OCI-LY3 (cell line): ENCODE measurements at regions not wholly inside any gene's neighbourhood (a gene's known extent, or its start where the extent isn't known, plus 50 kb on each side); places are given as distances from the start of the nearest gene placed in this dataset.

Source experiments
- H2AFZ ChIP-seq: fragments of 200-600, 300-600 bp; shearing (Covaris generic); 2 replicates; pipeline ENCODE4 v1.6.0; 2014; ENCODE audit warnings: antibody characterized with exemption, low read depth, low read length
- H3K27ac ChIP-seq: fragments of 200-600, 300-600 bp; sonication (generic); 2 replicates; pipeline ENCODE4 v1.5.1; 2014; ENCODE audit warnings: mild to moderate bottlenecking, low read length, moderate library complexity, mixed read lengths
- H3K27me3 ChIP-seq: fragments of 200-600, 300-600 bp; sonication (generic); 2 replicates; pipeline ENCODE4 v1.6.1; 2014; ENCODE audit warnings: low read depth, low read length, mixed read lengths
- H3K36me3 ChIP-seq: fragments of 200-600, 300-600 bp; sonication (generic); replicated peaks from 2 replicates; pipeline ENCODE3; 2014; ENCODE audit warnings: low read depth, low read length, mixed read lengths
- H3K4me1 ChIP-seq: fragments of 300-600, 200-600 bp; sonication (generic); 2 replicates; pipeline ENCODE4 v1.6.1; 2014; ENCODE audit warnings: low read length, mixed read lengths
- H3K4me2 ChIP-seq: fragments of 200-600, 300-600 bp; sonication (generic); 2 replicates; pipeline ENCODE4 v1.6.1; 2014; ENCODE audit warnings: low read length, mixed read lengths
- H3K4me3 ChIP-seq: fragments of 300-600, 200-600 bp; sonication (generic); 2 replicates; pipeline ENCODE4 v1.5.1; 2014; ENCODE audit warnings: antibody characterized with exemption, mild to moderate bottlenecking, low read length, moderate library complexity
- H3K79me2 ChIP-seq: fragments of 300-600, 200-600 bp; shearing (Covaris generic); 2 replicates; pipeline ENCODE4 v1.6.1; 2014; ENCODE audit warnings: mild to moderate bottlenecking, low read length, mixed read lengths
- H3K9ac ChIP-seq: fragments of 300-600, 200-600 bp; shearing (Covaris generic); 2 replicates; pipeline ENCODE4 v1.6.0; 2014; ENCODE audit warnings: mild to moderate bottlenecking, low read length, moderate library complexity
- H3K9me3 ChIP-seq: fragments of 200-600, 300-600 bp; shearing (Covaris generic); 2 replicates; pipeline ENCODE4 v1.6.1; 2014; ENCODE audit warnings: low read length, mixed read lengths; ENCODE audit not compliant: insufficient read depth
- H4K20me1 ChIP-seq: fragments of 200-600, 300-600 bp; sonication (generic); 2 replicates; pipeline ENCODE4 v1.6.1; 2016; ENCODE audit warnings: low read length, mixed read lengths; ENCODE audit not compliant: insufficient read depth
- CTCF ChIP-seq: fragments of 200-600, 300-600 bp; sonication (generic); IDR thresholded peaks from 2 replicates; pipeline ENCODE4 v1.5.1; 2014; ENCODE audit warnings: antibody characterized with exemption, low read length, low read depth
- EZH2phosphoT487 ChIP-seq: fragments of 200-600 bp; shearing (Covaris generic); IDR thresholded peaks from 2 replicates; pipeline ENCODE4 v1.6.1; 2018; ENCODE audit warnings: antibody characterized with exemption, mixed run types, low read depth

GRCh38 chr3:144923046-144923775 is 951.6 kb downstream of the DIPK2A start:
- no peak overlapping the region for H3K4me3 ChIP-seq
- TF ChIP-seq CTCF (no peak), EZH2phosphoT487 (no peak)
- H3K79me2 ChIP-seq = no peaks in the 10 kb centered on the region
- H2AFZ ChIP-seq = no peak overlapping the region
- no peaks in the 10 kb centered on the region for H3K27me3 ChIP-seq
- no peaks in the 10 kb centered on the region for H3K36me3 ChIP-seq
- no peaks in the 10 kb centered on the region for H3K9me3 ChIP-seq
- H3K4me2 ChIP-seq = no peak overlapping the region
- no peak overlapping the region for H3K9ac ChIP-seq
- H4K20me1 ChIP-seq = no peaks in the 10 kb centered on the region
- H3K4me1 ChIP-seq = no peaks in the 10 kb centered on the region
- H3K27ac ChIP-seq = no peak overlapping the region

DNA sequence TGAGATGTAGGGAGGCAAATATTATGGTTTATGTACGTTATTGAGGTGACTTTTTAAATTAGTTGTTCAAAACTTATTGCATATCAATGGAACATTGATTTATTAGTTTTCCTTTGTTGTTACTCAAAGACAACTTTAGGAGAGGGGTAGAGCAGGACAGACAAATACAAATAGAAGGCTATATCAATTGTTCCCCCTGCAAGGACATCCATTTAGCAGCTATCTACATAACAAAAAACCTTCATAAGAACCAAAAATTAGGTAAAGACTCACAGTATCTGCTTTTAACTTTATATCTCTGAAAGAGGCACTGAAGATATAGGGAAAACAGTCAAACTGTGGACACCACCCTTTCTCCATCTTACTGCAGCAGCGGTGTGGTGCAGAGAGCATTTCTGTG is 958.8 kb downstream of the DIPK2A start:
- Histone ChIP-seq H4K20me1 (no peaks in the 10 kb centered on the region), H2AFZ (no peak overlapping the region), H3K4me3 (no peak overlapping the region), H3K36me3 (no peaks in the 10 kb centered on the region), H3K9ac (no peak overlapping the region), H3K4me1 (no peaks in the 10 kb centered on the region), H3K27me3 (no peaks in the 10 kb centered on the region), H3K27ac (no peak overlapping the region), H3K9me3 (no peaks in the 10 kb centered on the region), H3K79me2 (no peaks in the 10 kb centered on the region), H3K4me2 (no peak overlapping the region)
- no peak for TF ChIP-seq CTCF
- TF ChIP-seq EZH2phosphoT487 = no peak

GRCh38 chr3:144931590-144931989 is 960.0 kb downstream of the DIPK2A start:
- Histone ChIP-seq H3K9ac (no peak overlapping the region), H3K27ac (no peak overlapping the region), H3K9me3 (no peaks in the 10 kb centered on the region), H2AFZ (no peak overlapping the region), H3K4me3 (no peak overlapping the region), H3K79me2 (no peaks in the 10 kb centered on the region), H3K4me2 (no peak overlapping the region), H3K27me3 (no peaks in the 10 kb centered on the region), H4K20me1 (no peaks in the 10 kb centered on the region), H3K36me3 (no peaks in the 10 kb centered on the region), H3K4me1 (no peaks in the 10 kb centered on the region)
- no peak for TF ChIP-seq EZH2phosphoT487
- TF ChIP-seq CTCF = no peak

DNA sequence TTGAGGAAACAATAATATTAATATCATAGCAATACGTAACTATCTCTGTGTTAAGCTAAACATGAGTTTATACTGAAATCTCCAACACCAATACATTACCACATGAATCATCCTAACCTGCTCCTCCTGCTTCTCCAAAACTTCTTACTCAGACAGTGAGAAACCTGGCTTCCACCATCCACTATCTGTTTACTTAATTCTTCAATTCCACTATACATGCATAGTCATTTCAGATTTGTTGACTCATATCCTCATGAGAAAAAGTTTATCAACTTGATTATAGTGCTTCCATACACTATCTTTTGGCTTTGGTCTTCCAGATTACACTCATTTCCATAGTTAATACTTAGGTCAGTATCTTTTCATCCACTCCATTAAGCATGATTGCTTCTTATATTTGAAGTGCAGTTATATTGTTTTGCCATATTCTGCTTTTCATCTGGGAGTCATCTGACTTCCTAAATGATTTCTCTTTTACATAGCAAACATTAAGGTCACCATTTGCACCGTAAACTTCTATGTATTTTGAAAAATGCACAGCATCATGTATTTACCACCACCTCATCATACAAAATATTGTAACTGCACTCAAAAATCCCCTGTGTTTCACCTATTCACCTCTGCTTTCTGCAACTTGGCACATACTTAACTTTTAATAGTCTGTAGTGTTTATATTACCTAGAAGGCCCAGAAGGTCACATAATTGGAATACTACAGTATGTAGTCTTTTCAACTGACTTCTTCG is 970.6 kb downstream of the DIPK2A start:
- Histone ChIP-seq H2AFZ (no peak overlapping the region), H4K20me1 (no peaks in the 10 kb centered on the region), H3K9ac (no peak overlapping the region), H3K27ac (no peak overlapping the region), H3K4me1 (no peaks in the 10 kb centered on the region), H3K4me3 (no peak overlapping the region), H3K27me3 (no peaks in the 10 kb centered on the region), H3K4me2 (no peak overlapping the region), H3K36me3 (no peaks in the 10 kb centered on the region), H3K9me3 (peaks cover 3% of the 10 kb centered on the region; the same call in 1 of the 2 replicates), H3K79me2 (no peaks in the 10 kb centered on the region)
- no peak for TF ChIP-seq CTCF
- TF ChIP-seq EZH2phosphoT487 = no peak
